DND-41 (cell line): ENCODE measurements at regions not wholly inside any gene's neighbourhood (a gene's known extent, or its start where the extent isn't known, plus 50 kb on each side); places are given as distances from the start of the nearest gene placed in this dataset.

Experiments
- CTCF ChIP-seq: IDR thresholded peaks from 2 replicates; pipeline ENCODE4 v1.5.1; 2012; ENCODE audit warnings: borderline replicate concordance, low read length, moderate library complexity, mild to moderate bottlenecking; ENCODE audit not compliant: poor library complexity, severe bottlenecking; ENCODE audit errors: extremely low read depth
- EZH2 ChIP-seq: IDR thresholded peaks from 3 replicates; pipeline ENCODE4 v1.6.1; 2012; ENCODE audit warnings: borderline replicate concordance, low read depth, mild to moderate bottlenecking, moderate library complexity, low read length, inconsistent platforms; ENCODE audit not compliant: severe bottlenecking

GRCh38 chr5:73291873-73292272 lies 118.9 kb downstream of the TMEM174 start:
- no peak for TF ChIP-seq CTCF
- no peak for TF ChIP-seq EZH2
